ENCODE measurements at regions not wholly inside any gene's neighbourhood (a gene's known extent, or its start where the extent isn't known, plus 50 kb on each side); places are given as distances from the start of the nearest gene placed in this dataset.

GRCh38 chr5:85709728-85710127 lies 908.0 kb upstream of the COX7C start:
- H3K4me3 ChIP-seq (ENCODE audit: low read depth, low read length) = no peak overlapping the region
- TF ChIP-seq MAX (IDR thresholded peaks at IDR 0.05; ENCODE audit: low read depth, low read length) = no peak
- TF ChIP-seq MYC (IDR thresholded peaks at IDR 0.05; ENCODE audit: low read depth, low read length) = no peak
- no peak for TF ChIP-seq CTCF (IDR thresholded peaks at IDR 0.05; ENCODE audit: low read depth, low read length)
- TF ChIP-seq POLR2A (IDR thresholded peaks at IDR 0.05; ENCODE audit: extremely low read depth, insufficient read length) = no peak
- DNase-seq (ENCODE audit: low read depth) = no peak

- DNase-seq (ENCODE audit: low read depth) = no peak
- H3K4me3 ChIP-seq (ENCODE audit: low read depth, low read length) = no peak overlapping the region
- TF ChIP-seq CTCF (IDR thresholded peaks at IDR 0.05; ENCODE audit: low read depth, low read length) = no peak
- no peak for TF ChIP-seq MYC (IDR thresholded peaks at IDR 0.05; ENCODE audit: low read depth, low read length)
- no peak for TF ChIP-seq POLR2A (IDR thresholded peaks at IDR 0.05; ENCODE audit: extremely low read depth, insufficient read length)
- TF ChIP-seq MAX (IDR thresholded peaks at IDR 0.05; ENCODE audit: low read depth, low read length) = no peak
Observed at GRCh38 chr5:85716344-85717202, 901.2 kb upstream of the COX7C start.

GRCh38 chr5:85717203-85717563 lies 900.6 kb upstream of the COX7C start:
- no peak overlapping the region for H3K4me3 ChIP-seq (ENCODE audit: low read depth, low read length)
- no peak for DNase-seq (ENCODE audit: low read depth)
- TF ChIP-seq CTCF (IDR thresholded peaks at IDR 0.05; ENCODE audit: low read depth, low read length) = no peak
- TF ChIP-seq POLR2A (IDR thresholded peaks at IDR 0.05; ENCODE audit: extremely low read depth, insufficient read length) = no peak
- TF ChIP-seq MAX (IDR thresholded peaks at IDR 0.05; ENCODE audit: low read depth, low read length) = no peak
- TF ChIP-seq MYC (IDR thresholded peaks at IDR 0.05; ENCODE audit: low read depth, low read length) = no peak

GRCh38 chr5:85732185-85732584 lies 885.6 kb upstream of the COX7C start:
- H3K4me3 ChIP-seq (ENCODE audit: low read depth, low read length) = no peak overlapping the region
- no peak for DNase-seq (ENCODE audit: low read depth)
- TF ChIP-seq MAX (IDR thresholded peaks at IDR 0.05; ENCODE audit: low read depth, low read length) (no peak), POLR2A (IDR thresholded peaks at IDR 0.05; ENCODE audit: extremely low read depth, insufficient read length) (no peak), CTCF (IDR thresholded peaks at IDR 0.05; ENCODE audit: low read depth, low read length) (no peak), MYC (IDR thresholded peaks at IDR 0.05; ENCODE audit: low read depth, low read length) (no peak)

- H3K4me3 ChIP-seq (ENCODE audit: low read depth, low read length) = no peak overlapping the region
- no peak for DNase-seq (ENCODE audit: low read depth)
- TF ChIP-seq CTCF (IDR thresholded peaks at IDR 0.05; ENCODE audit: low read depth, low read length) = no peak
- TF ChIP-seq MYC (IDR thresholded peaks at IDR 0.05; ENCODE audit: low read depth, low read length) = no peak
- no peak for TF ChIP-seq MAX (IDR thresholded peaks at IDR 0.05; ENCODE audit: low read depth, low read length)
- no peak for TF ChIP-seq POLR2A (IDR thresholded peaks at IDR 0.05; ENCODE audit: extremely low read depth, insufficient read length)
Observed at GRCh38 chr5:85741972-85742371, 875.8 kb upstream of the COX7C start.

Measured in NB4 (cell line).